ENCODE measurements at regions not wholly inside any gene's neighbourhood (a gene's known extent, or its start where the extent isn't known, plus 50 kb on each side); places are given as distances from the start of the nearest gene placed in this dataset.

DNA sequence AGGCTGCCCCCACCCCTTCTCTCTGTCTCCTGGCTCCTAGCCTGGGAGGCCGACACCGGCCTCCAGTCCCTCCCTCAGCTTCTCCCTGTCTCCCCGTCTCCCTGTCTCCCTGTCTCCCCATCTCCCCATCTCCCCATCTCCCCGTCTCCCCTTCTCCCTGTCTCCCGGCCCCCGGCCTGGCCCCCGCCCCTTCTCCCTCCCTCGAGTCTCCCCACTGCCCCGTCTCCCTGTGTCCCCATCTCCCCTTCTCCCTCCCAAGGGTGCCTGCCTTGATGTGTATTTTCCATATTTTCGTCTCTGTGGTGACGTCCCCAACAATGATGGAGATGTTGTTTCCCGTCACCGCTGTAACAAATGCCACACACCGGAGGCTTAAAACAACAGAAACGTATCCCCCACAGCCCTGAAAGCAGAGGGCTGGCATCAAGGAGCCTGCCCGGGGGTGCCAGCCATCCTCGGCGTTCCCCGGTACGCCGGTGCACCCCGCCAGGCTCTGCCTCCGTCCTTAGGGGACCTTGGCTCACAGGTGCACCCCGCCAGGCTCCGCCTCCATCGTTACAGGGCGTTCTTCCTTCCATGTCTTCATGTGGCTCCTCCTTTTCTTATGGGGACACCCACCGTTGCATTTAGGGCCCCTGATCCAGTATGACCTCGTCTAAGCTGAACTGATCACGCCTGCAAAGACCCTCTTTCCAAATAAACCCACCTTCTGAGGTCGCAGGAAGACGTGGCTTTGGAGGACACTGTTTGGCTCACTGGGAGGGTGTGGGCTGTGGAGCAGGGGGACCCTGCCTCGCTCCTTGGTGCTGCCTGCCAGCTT is 151.6 kb downstream of the NPIPB11 start:
- TF ChIP-seq, protein P1, sequence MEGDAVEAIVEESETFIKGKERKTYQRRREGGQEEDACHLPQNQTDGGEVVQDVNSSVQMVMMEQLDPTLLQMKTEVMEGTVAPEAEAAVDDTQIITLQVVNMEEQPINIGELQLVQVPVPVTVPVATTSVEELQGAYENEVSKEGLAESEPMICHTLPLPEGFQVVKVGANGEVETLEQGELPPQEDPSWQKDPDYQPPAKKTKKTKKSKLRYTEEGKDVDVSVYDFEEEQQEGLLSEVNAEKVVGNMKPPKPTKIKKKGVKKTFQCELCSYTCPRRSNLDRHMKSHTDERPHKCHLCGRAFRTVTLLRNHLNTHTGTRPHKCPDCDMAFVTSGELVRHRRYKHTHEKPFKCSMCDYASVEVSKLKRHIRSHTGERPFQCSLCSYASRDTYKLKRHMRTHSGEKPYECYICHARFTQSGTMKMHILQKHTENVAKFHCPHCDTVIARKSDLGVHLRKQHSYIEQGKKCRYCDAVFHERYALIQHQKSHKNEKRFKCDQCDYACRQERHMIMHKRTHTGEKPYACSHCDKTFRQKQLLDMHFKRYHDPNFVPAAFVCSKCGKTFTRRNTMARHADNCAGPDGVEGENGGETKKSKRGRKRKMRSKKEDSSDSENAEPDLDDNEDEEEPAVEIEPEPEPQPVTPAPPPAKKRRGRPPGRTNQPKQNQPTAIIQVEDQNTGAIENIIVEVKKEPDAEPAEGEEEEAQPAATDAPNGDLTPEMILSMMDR (IDR thresholded peaks at IDR 0.05): no peak
- no peak for TF ChIP-seq POLR2A (IDR thresholded peaks at IDR 0.05)

All from body of pancreas (tissue), 4 donors.